ENCODE measurements at regions not wholly inside any gene's neighbourhood (a gene's known extent, or its start where the extent isn't known, plus 50 kb on each side); places are given as distances from the start of the nearest gene placed in this dataset.

GRCh38 chr21:35410656-35411055, 361.6 kb upstream of the RUNX1 start:
- H3K27ac Mint-ChIP-seq: no peak overlapping the region
- CTCF ChIA-PET: no interaction called here
- intact Hi-C loops (cut with micrococcal nuclease): no loop called here
- ATAC-seq (ENCODE audit: low read depth) (no peak), DNase-seq (no peak)
- TF ChIP-seq CTCF (IDR thresholded peaks at IDR 0.05): no peak
- H3K9me3 Mint-ChIP-seq: no peaks in the 10 kb centered on the region
- peaks cover 21% of the 10 kb centered on the region for H3K27me3 Mint-ChIP-seq
- no peaks in the 10 kb centered on the region for H3K36me3 Mint-ChIP-seq (ENCODE audit: low read depth)
- POLR2A ChIA-PET: no interaction called here
- H3K4me1 Mint-ChIP-seq: peaks cover 2% of the 10 kb centered on the region
- no peak overlapping the region for H3K4me3 Mint-ChIP-seq

- Mint-ChIP-seq H3K36me3 (ENCODE audit: low read depth) (no peaks in the 10 kb centered on the region), H3K4me1 (peaks cover 2% of the 10 kb centered on the region), H3K9me3 (no peaks in the 10 kb centered on the region), H3K27ac (no peak overlapping the region), H3K27me3 (peaks cover 21% of the 10 kb centered on the region), H3K4me3 (no peak overlapping the region)
- ATAC-seq (ENCODE audit: low read depth): no peak
- POLR2A ChIA-PET: no interaction called here
- CTCF ChIA-PET: no interaction called here
- DNase-seq: no peak
- intact Hi-C loops (cut with micrococcal nuclease): no loop called here
- no peak for TF ChIP-seq CTCF (IDR thresholded peaks at IDR 0.05)
These were observed 361.0 kb upstream of the RUNX1 start for GRCh38 chr21:35410123-35410522.

GRCh38 chr21:35408401-35408800, 359.3 kb upstream of the RUNX1 start:
- Mint-ChIP-seq H3K27me3 (peaks cover 20% of the 10 kb centered on the region), H3K4me1 (peaks cover 2% of the 10 kb centered on the region), H3K4me3 (no peak overlapping the region), H3K36me3 (ENCODE audit: low read depth) (no peaks in the 10 kb centered on the region), H3K27ac (no peak overlapping the region), H3K9me3 (no peaks in the 10 kb centered on the region)
- ChIA-PET CTCF (no interaction called here), POLR2A (no interaction called here)
- intact Hi-C loops (cut with micrococcal nuclease): no loop called here
- no peak for TF ChIP-seq CTCF (IDR thresholded peaks at IDR 0.05)
- ATAC-seq (ENCODE audit: low read depth): no peak
- no peak for DNase-seq

- DNase-seq (no peak), ATAC-seq (ENCODE audit: low read depth) (no peak)
- no peak for TF ChIP-seq CTCF (IDR thresholded peaks at IDR 0.05)
- Mint-ChIP-seq H3K36me3 (ENCODE audit: low read depth) (no peaks in the 10 kb centered on the region), H3K27me3 (peaks cover 11% of the 10 kb centered on the region), H3K27ac (no peak overlapping the region), H3K9me3 (no peaks in the 10 kb centered on the region), H3K4me1 (peaks cover 2% of the 10 kb centered on the region), H3K4me3 (no peak overlapping the region)
- intact Hi-C loops (cut with micrococcal nuclease): no loop called here
- POLR2A ChIA-PET: no interaction called here
- CTCF ChIA-PET: no interaction called here
These were observed 357.5 kb upstream of the RUNX1 start for GRCh38 chr21:35406635-35407034.

GRCh38 chr21:35405981-35406380, 356.9 kb upstream of the RUNX1 start:
- no peak for DNase-seq
- ChIA-PET POLR2A (interaction anchor here (1.2 kb wide), 1 partner anchor 517 kb away, joined by 4 read pairs; no protein-coding TSS in a partner anchor), CTCF (no interaction called here)

More at GRCh38 chr21:35405981-35406380, 356.9 kb upstream of the RUNX1 start:
- TF ChIP-seq CTCF (IDR thresholded peaks at IDR 0.05): no peak
- Mint-ChIP-seq H3K36me3 (ENCODE audit: low read depth) (no peaks in the 10 kb centered on the region), H3K27ac (no peak overlapping the region), H3K4me3 (no peak overlapping the region), H3K27me3 (peaks cover 7% of the 10 kb centered on the region), H3K9me3 (no peaks in the 10 kb centered on the region), H3K4me1 (peaks cover 2% of the 10 kb centered on the region)
- no peak for ATAC-seq (ENCODE audit: low read depth)
- intact Hi-C loops (cut with micrococcal nuclease): no loop called here

Measured in activated B cell treated with CpG ODN at 0.5 μM for 24 hours (primary cell).